Body of pancreas (tissue), 4 donors: ENCODE measurements at regions not wholly inside any gene's neighbourhood (a gene's known extent, or its start where the extent isn't known, plus 50 kb on each side); places are given as distances from the start of the nearest gene placed in this dataset.

Source experiments
- CTCF ChIP-seq, 7 experiments: fragments of 450-650 bp in 4 of 7; fragments of 200-600 bp in 3 of 7; sonication (generic) in 3 of 7; IDR thresholded peaks; one replicate each; pipeline ENCODE4 v1.5.1; 2016 to 2019; ENCODE audit warnings: antibody characterized with exemption in 7 of 7
- POLR2A ChIP-seq, 3 donors: fragments of 450-650 bp; IDR thresholded peaks; one replicate each; pipeline ENCODE4 v1.6.1; 2016; ENCODE audit warnings: antibody characterized with exemption in 3 of 3, mild to moderate bottlenecking in 2 of 3

GRCh38 chr12:92075425-92075914, 70.2 kb downstream of the BTG1 start:
- no peak for TF ChIP-seq POLR2A (IDR thresholded peaks at IDR 0.05)
- TF ChIP-seq CTCF (IDR thresholded peaks at IDR 0.05): no peak
